MM.1S (cell line): ENCODE measurements at regions not wholly inside any gene's neighbourhood (a gene's known extent, or its start where the extent isn't known, plus 50 kb on each side); places are given as distances from the start of the nearest gene placed in this dataset.

Experiments
- DNase-seq: peaks from one replicate; pipeline ENCODE4 v3.0.0-alpha.2; 2015
- H2AFZ ChIP-seq: fragments of 300-600 bp; sonication (generic); 2 replicates; pipeline ENCODE4 v1.6.0; 2016; ENCODE audit warnings: antibody characterized with exemption, low read length
- H3F3A ChIP-seq: fragments of 300-600 bp; sonication (generic); 2 replicates; pipeline ENCODE4 v1.6.1; 2016; ENCODE audit warnings: mild to moderate bottlenecking, antibody characterized with exemption, low read length, moderate library complexity, mixed read lengths; ENCODE audit not compliant: insufficient read depth
- H3K27ac ChIP-seq: fragments of 300-600 bp; sonication (generic); 2 replicates; pipeline ENCODE4 v1.5.1; 2016; ENCODE audit warnings: mild to moderate bottlenecking, low read length
- H3K27me3 ChIP-seq: fragments of 300-600 bp; sonication (generic); replicated peaks from 2 replicates; pipeline ENCODE4 v1.6.0; 2016; ENCODE audit warnings: low read length; ENCODE audit not compliant: insufficient read depth
- H3K36me3 ChIP-seq: fragments of 300-600 bp; sonication (generic); replicated peaks from 2 replicates; pipeline ENCODE4 v1.6.1; 2016; ENCODE audit warnings: mild to moderate bottlenecking, low read length, mixed read lengths; ENCODE audit not compliant: insufficient read depth
- H3K4me1 ChIP-seq: fragments of 300-600 bp; sonication (generic); 2 replicates; pipeline ENCODE4 v1.6.1; 2016; ENCODE audit warnings: low read length, mixed read lengths
- H3K4me2 ChIP-seq: fragments of 300-600 bp; sonication (generic); 2 replicates; pipeline ENCODE4 v1.6.0; 2016; ENCODE audit warnings: low read depth, low read length
- H3K4me3 ChIP-seq: fragments of 300-600 bp; sonication (generic); 2 replicates; pipeline ENCODE4 v1.5.1; 2016; ENCODE audit warnings: low read length, mixed read lengths
- H3K79me2 ChIP-seq: fragments of 300-600 bp; sonication (generic); 2 replicates; pipeline ENCODE4 v1.6.1; 2016; ENCODE audit warnings: mixed run types, low read length, mixed read lengths
- H3K9ac ChIP-seq: fragments of 300-600 bp; sonication (generic); 2 replicates; pipeline ENCODE4 v1.6.1; 2016; ENCODE audit warnings: low read length, mixed read lengths
- H3K9me2 ChIP-seq: fragments of 300-600 bp; sonication (generic); replicated peaks from 2 replicates; pipeline ENCODE4 v1.6.1; 2016; ENCODE audit warnings: mild to moderate bottlenecking, low read length, mixed read lengths; ENCODE audit not compliant: insufficient read depth
- H3K9me3 ChIP-seq: fragments of 300-600 bp; sonication (generic); replicated peaks from 2 replicates; pipeline ENCODE4 v1.6.1; 2016; ENCODE audit warnings: mild to moderate bottlenecking, low read length, mixed read lengths; ENCODE audit not compliant: insufficient read depth
- H4K20me1 ChIP-seq: fragments of 300-600 bp; sonication (generic); 2 replicates; pipeline ENCODE4 v1.6.1; 2016; ENCODE audit warnings: mild to moderate bottlenecking, low read length, moderate library complexity, mixed read lengths; ENCODE audit not compliant: insufficient read depth
- CTCF ChIP-seq: fragments of 300-600 bp; sonication (generic); IDR thresholded peaks from 2 replicates; pipeline ENCODE4 v1.5.1; 2016; ENCODE audit warnings: antibody characterized with exemption, low read length, mixed read lengths
- EZH2 ChIP-seq: fragments of 300-600 bp; sonication (generic); optimal IDR thresholded peaks from 2 replicates; pipeline ENCODE3; 2017; ENCODE audit warnings: low read depth, mild to moderate bottlenecking, antibody characterized with exemption, low read length, mixed read lengths
- EZH2phosphoT487 ChIP-seq: fragments of 300-600 bp; sonication (generic); IDR thresholded peaks from 2 replicates; pipeline ENCODE4 v1.6.1; 2018; ENCODE audit warnings: antibody characterized with exemption, low read length

GRCh38 chr14:37972941-37973887 lies 234.5 kb upstream of the SSTR1 start:
- no peaks in the 10 kb centered on the region for H3K9me3 ChIP-seq
- no peak overlapping the region for H2AFZ ChIP-seq
- H3F3A ChIP-seq, result no peaks in the 10 kb centered on the region
- H4K20me1 ChIP-seq, result no peaks in the 10 kb centered on the region
- H3K9ac ChIP-seq, result no peak overlapping the region
- no peaks in the 10 kb centered on the region for H3K27me3 ChIP-seq
- no peaks in the 10 kb centered on the region for H3K36me3 ChIP-seq
- H3K4me1 ChIP-seq, result peaks cover 20% of the 10 kb centered on the region
- H3K4me2 ChIP-seq, result no peak overlapping the region
- no peaks in the 10 kb centered on the region for H3K79me2 ChIP-seq
- H3K27ac ChIP-seq, result no peak overlapping the region
- no peaks in the 10 kb centered on the region for H3K9me2 ChIP-seq
- no peak for DNase-seq
- TF ChIP-seq CTCF, result no peak
- TF ChIP-seq EZH2phosphoT487, result no peak
- no peak for TF ChIP-seq EZH2
- no peak overlapping the region for H3K4me3 ChIP-seq

- Histone ChIP-seq H3K27ac (no peak overlapping the region), H3K9ac (no peak overlapping the region), H3K9me3 (no peaks in the 10 kb centered on the region), H3K27me3 (no peaks in the 10 kb centered on the region), H3K4me1 (peaks cover 14% of the 10 kb centered on the region), H3K36me3 (no peaks in the 10 kb centered on the region), H4K20me1 (no peaks in the 10 kb centered on the region), H2AFZ (no peak overlapping the region), H3F3A (no peaks in the 10 kb centered on the region), H3K4me2 (no peak overlapping the region), H3K79me2 (no peaks in the 10 kb centered on the region), H3K4me3 (no peak overlapping the region), H3K9me2 (no peaks in the 10 kb centered on the region)
- DNase-seq, result no peak
- no peak for TF ChIP-seq EZH2
- no peak for TF ChIP-seq EZH2phosphoT487
- TF ChIP-seq CTCF, result no peak
Observed at GRCh38 chr14:37974421-37974820, 233.3 kb upstream of the SSTR1 start.

GRCh38 chr14:37977481-37977880 lies 230.2 kb upstream of the SSTR1 start:
- H3K9ac ChIP-seq, result no peak overlapping the region
- H3K4me1 ChIP-seq, result no peaks in the 10 kb centered on the region
- DNase-seq, result no peak
- H3F3A ChIP-seq, result no peaks in the 10 kb centered on the region
- H3K4me3 ChIP-seq, result no peak overlapping the region
- H3K27me3 ChIP-seq, result no peaks in the 10 kb centered on the region
- no peaks in the 10 kb centered on the region for H3K36me3 ChIP-seq
- H3K27ac ChIP-seq, result no peak overlapping the region
- H2AFZ ChIP-seq, result no peak overlapping the region
- H3K79me2 ChIP-seq, result no peaks in the 10 kb centered on the region
- H3K9me2 ChIP-seq, result no peaks in the 10 kb centered on the region
- H3K4me2 ChIP-seq, result no peak overlapping the region
- TF ChIP-seq EZH2, result no peak
- no peak for TF ChIP-seq EZH2phosphoT487
- no peak for TF ChIP-seq CTCF
- H4K20me1 ChIP-seq, result no peaks in the 10 kb centered on the region
- H3K9me3 ChIP-seq, result no peaks in the 10 kb centered on the region
